Right renal cortex interstitium (tissue), 3 donors: ENCODE measurements at regions not wholly inside any gene's neighbourhood (a gene's known extent, or its start where the extent isn't known, plus 50 kb on each side); places are given as distances from the start of the nearest gene placed in this dataset.
"Not testable (repeated sequence)": the region's sequence is repeated elsewhere in the genome, so short reads cannot be mapped to it uniquely, and the experiment has no call there.

ENCODE experiments used
- DNase-seq, 3 donors: peaks; one replicate each; pipeline ENCODE4 v3.0.0-alpha.2; 2013; ENCODE audit warnings: low read depth in 3 of 3, low spot score in 2 of 3

- DNase-seq: no peak
These were observed 68.1 kb upstream of the GRXCR1 start for GRCh38 chr4:42824278-42824977.

DNA sequence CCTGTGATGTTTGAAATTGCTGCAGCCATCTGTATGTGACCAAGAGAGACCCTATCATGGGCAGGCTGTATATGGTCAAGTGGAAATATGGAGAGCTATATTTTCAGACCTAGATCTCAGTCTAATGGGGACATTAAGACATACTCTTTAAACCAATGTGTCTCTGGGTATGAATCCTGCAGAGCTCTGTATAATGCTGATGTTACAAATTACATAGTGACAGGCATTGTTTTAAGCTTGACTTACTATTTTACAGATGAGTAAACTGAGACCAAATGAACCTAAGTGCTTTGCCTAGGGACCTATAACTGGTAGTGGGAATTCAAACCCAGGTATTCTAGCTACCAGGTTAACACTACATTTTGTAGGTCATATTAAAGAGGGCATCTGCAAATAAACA lies 71.3 kb upstream of the GRXCR1 start:
- DNase-seq: no peak

GRCh38 chr4:42819863-42820514 lies 72.5 kb upstream of the GRXCR1 start:
- DNase-seq: no peak

DNA sequence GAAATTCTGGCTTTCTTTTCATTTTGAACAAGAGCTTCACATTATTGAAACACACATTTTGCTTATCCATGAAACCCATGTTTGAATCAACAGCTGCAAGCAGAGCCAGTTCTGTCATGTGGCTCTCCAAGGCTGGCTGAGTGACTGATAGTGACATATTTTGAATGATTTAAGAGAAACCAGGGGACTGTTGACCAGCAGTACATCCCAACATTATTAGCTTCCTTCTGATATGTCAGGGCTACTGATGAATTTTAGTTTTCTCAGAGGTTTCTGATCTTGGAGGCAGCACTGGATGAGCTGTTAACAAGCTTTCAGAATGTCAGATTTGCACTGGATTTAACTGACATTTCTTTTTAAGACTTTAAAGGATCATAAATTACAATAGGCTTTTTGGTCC lies 74.6 kb upstream of the GRXCR1 start:
- DNase-seq: no peak

DNA sequence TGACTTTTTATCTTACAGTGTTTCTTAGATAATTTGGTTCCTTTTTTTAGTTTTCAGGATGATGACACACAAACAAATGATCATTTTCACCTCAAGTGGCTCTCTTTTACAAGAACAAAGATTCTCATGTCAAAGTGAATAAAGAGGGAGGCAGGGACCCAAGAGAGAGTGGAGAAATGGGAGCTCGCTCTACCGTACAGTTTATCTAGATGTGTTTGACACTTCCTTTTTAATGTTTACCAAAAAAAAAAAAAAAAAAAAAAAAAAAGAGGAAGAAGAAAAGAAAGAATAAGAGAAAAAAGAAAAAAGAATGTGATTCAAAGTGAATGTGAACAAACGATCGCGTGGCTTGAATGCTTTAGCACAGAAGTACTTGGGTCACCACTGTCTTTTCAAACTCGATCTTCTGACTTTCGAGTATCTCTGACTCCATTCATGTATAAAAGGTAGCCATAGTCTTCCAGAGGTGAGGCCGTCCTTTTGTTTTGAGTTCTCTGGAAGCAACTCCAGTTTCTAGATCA lies 75.6 kb upstream of the GRXCR1 start:
- no peak for DNase-seq

GRCh38 chr4:42816189-42816879 lies 76.2 kb upstream of the GRXCR1 start:
- no peak for DNase-seq

GRCh38 chr4:42809419-42810084 lies 83.0 kb upstream of the GRXCR1 start:
- no peak for DNase-seq

DNA sequence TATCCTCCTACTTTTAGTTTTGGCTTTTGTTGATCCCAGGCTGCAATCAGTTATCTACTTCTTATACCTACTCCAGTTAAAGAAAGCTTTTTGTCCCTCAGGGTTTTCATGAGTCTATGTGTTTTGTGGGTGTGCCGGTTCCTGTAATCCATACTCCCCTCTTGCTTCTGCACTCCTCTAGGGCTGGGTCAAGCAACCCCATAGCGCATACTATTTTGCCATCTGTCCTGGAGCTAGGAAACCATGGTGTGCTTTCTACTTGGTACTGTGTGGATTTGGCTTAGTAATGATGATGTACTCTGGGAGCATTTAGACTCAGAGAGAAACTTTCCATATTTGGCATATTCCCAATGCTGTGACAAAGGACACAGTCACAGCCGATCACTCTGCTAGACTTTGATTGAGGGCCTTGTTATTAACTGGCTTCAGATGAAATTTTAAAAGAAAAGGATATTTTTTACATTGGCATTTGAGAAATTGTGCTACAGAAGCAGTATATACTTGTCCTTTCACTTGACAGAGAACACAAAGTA lies 86.1 kb upstream of the GRXCR1 start:
- DNase-seq: no peak

DNA sequence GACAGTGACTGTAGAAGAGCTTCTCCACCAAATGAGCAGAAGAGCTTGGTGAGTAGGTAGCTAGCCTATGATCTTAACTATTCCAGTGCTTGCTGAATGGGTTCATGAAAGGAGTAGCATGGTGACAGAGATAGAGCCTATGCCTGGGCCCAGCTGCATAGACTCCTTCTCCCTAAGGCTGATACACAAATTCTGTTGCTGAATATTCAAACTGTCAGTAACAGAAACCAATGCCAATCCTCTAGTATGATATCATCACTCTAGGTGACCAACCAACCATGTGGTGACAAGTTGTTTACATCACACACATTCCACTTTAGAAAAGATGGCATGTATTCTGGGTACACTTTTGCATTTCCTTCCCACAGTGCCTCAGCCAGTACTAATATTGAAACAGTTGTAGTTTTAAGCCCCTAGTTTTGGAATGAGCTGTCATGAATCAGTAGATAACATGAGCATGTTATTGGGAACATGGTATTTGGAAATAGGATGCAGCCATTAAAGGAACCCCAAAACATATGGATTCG lies 103.4 kb upstream of the GRXCR1 start:
- DNase-seq: no peak

GRCh38 chr4:42787079-42787463 lies 105.4 kb upstream of the GRXCR1 start:
- DNase-seq: no peak

GRCh38 chr4:42786350-42787078 lies 106.0 kb upstream of the GRXCR1 start:
- DNase-seq: no peak

DNA sequence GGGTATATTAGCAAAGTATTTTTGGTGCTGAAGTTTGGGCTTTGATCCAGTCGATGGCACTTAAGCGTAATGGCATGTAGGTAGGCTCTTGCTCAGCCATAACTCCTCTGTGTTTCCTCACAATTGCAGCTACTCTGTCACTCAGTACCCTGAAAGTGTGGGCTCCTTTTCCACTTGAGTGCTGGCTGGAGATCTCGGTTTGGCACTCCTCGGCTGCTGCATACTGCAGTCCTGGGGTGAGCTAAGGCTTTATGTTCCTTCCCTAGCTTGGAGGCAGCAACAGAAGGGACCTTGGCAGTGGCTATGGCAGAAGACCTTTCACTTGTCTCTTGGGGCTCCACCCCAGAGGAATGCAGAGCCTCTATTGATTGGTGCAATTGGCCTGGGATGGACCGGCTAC lies 106.7 kb upstream of the GRXCR1 start:
- no peak for DNase-seq

DNA sequence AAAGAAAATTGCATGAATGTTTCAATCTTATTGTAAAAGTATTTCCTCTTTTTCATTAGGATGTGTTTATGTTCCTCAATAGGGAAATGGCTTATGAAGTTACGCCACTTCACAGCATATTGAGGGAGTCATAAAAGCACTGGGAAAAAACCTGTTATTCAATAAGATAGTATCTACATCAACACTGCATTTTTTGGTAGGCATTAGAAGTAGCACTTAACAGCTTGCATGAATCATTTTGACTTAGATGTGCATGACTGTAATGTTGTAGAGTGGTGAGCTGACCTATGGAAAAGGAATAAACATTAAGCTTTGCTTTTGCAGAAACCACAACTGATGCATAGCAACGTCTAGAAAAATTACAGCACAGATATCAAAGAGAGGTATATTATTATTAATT lies 111.2 kb upstream of the GRXCR1 start:
- DNase-seq: no peak

DNA sequence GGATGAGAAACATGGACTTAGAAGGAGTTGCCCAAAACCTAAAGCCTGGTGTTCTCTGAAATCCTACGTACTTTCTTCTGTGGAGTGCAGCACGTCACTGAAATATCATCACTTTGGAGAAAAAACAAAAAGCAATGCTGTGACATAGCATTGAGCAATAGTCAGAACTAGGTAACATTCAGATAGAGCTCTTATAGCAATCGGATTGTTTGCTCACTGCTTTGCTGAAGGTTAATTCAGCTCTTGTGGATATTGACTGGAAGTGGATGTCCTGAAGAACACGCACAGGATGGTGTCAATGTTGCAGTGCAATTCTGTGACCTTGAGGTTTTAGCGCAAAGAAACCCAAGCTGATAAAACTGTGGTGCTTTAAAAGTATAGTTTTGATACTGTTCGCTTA lies 114.2 kb upstream of the GRXCR1 start:
- DNase-seq: no peak

- no peak for DNase-seq
These were observed 111.3 kb upstream of the ATP8A1 start for GRCh38 chr4:42768125-42768748.

DNA sequence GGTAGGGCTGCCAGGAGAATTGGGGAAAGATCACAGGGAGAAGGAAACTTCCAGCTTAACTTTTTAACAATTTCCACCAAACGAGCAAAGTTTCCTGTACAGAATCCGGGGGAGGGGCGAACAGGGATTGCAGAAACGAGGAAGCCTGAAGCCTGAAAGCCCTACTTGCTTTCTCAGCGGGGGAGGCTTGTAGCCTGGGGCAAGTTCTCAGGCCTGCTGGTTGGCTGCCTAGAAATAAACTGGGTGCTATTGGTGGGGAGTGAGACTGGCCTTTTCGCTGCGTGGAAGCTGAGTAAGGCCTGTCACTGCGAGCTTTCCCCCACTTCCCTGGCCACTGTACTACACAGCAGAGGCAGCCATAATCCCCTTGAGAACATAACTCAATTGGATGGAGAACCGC lies 110.8 kb upstream of the ATP8A1 start:
- DNase-seq: no peak

DNA sequence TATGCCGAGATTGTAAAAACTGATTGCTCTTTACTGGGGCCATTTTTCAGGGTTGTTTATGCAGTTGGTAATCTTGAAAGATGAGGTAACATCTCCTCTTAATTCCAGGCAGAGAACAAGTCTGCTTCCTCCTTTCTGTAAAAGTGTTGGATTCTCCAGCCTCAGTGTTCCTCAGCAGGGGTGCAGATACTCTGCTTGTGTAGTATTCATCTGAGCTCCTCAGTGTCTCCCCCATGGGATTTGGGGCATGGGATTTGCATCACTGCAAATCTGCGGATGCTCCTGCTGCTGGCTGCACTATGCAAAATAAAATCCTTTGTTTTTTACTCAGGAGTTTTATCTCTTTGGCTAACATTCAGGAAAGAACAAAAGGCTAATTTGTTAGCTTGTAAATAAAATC lies 104.9 kb upstream of the ATP8A1 start:
- no peak for DNase-seq

GRCh38 chr4:42754965-42755364 lies 98.1 kb upstream of the ATP8A1 start:
- not testable (repeated sequence) for DNase-seq

- no peak for DNase-seq
These were observed 94.7 kb upstream of the ATP8A1 start for GRCh38 chr4:42751587-42751986.

GRCh38 chr4:42750856-42751255 lies 94.0 kb upstream of the ATP8A1 start:
- DNase-seq: peak in 1 of 3 donors; percentile 29
